Erythroblast (primary cell): ENCODE measurements at regions not wholly inside any gene's neighbourhood (a gene's known extent, or its start where the extent isn't known, plus 50 kb on each side); places are given as distances from the start of the nearest gene placed in this dataset.

Experiments
- GATA1 ChIP-seq: IDR thresholded peaks from 2 replicates; pipeline ENCODE4 v1.6.1; 2011; ENCODE audit warnings: low read depth, mild to moderate bottlenecking, control low read depth, low read length, moderate library complexity
- POLR2A ChIP-seq: IDR thresholded peaks from 2 replicates; pipeline ENCODE4 v1.6.1; 2011; ENCODE audit warnings: mild to moderate bottlenecking, low read length

GRCh38 chr13:99143904-99144303 is 56.8 kb upstream of the UBAC2 start:
- TF ChIP-seq POLR2A (no peak), GATA1 (no peak)
